ENCODE measurements at regions not wholly inside any gene's neighbourhood (a gene's known extent, or its start where the extent isn't known, plus 50 kb on each side); places are given as distances from the start of the nearest gene placed in this dataset.

GRCh38 chr12:114866331-114866730 lies 182.4 kb upstream of the TBX3 start:
- TF ChIP-seq CTCF (IDR thresholded peaks at IDR 0.05): no peak
- no peak for TF ChIP-seq POLR2A (IDR thresholded peaks at IDR 0.05)

Measured in lower leg skin (tissue), 3 donors.